ENCODE measurements at regions not wholly inside any gene's neighbourhood (a gene's known extent, or its start where the extent isn't known, plus 50 kb on each side); places are given as distances from the start of the nearest gene placed in this dataset.

- DNase-seq (ENCODE audit: low read depth, low spot score) (no peak), FAIRE-seq (no peak)
- Histone ChIP-seq H3K9me1 (replicated peaks; ENCODE audit: control insufficient read depth, extremely low read depth, insufficient read depth, low read length) (no peaks in the 10 kb centered on the region), H3K27ac (ENCODE audit: insufficient read depth, low read depth, low read length) (no peak overlapping the region), H3K4me2 (ENCODE audit: insufficient read depth, low read length) (no peak overlapping the region), H3K4me1 (ENCODE audit: control insufficient read depth, extremely low read depth, insufficient read depth, low read length) (no peaks in the 10 kb centered on the region), H3K9ac (replicated peaks; ENCODE audit: extremely low read depth, insufficient read depth, low read length) (no peak overlapping the region), H3K4me3 (replicated peaks in 1 of 3; ENCODE audit: insufficient read depth in 1 of 3, low read depth in 1 of 3, low read length in 3 of 3) (no peak overlapping the region), H3K36me3 (ENCODE audit: control insufficient read depth in 2 of 2, extremely low read depth in 1 of 2, insufficient read depth in 2 of 2, low read length in 2 of 2) (no peaks in the 10 kb centered on the region), H2AFZ (ENCODE audit: low read depth, low read length) (no peak overlapping the region), H3K79me2 (ENCODE audit: control insufficient read depth, insufficient read depth, low read length) (no peaks in the 10 kb centered on the region), H3K9me3 (replicated peaks; ENCODE audit: control insufficient read depth, insufficient read depth, low read length) (no peaks in the 10 kb centered on the region), H3K27me3 (ENCODE audit: control insufficient read depth in 2 of 2, insufficient read depth in 2 of 2, low read length in 2 of 2) (no peaks in the 10 kb centered on the region), H4K20me1 (replicated peaks; ENCODE audit: control insufficient read depth, extremely low read depth, insufficient read depth, low read length) (no peaks in the 10 kb centered on the region)
- CTCF ChIA-PET, result no interaction called here
- dilution Hi-C loops (cut with MboI; ENCODE audit: extremely low pct_ligation_motif_present, low sequenced_read_pairs), result no loop called here
- POLR2A ChIA-PET, result no interaction called here
- BruUV-seq (replicated peaks), result no TSS peak
- intact Hi-C loops (cut with micrococcal nuclease), result no loop called here
- no peak for TF ChIP-seq EZH2 (IDR thresholded peaks at IDR 0.05; ENCODE audit: borderline replicate concordance, low read depth, low read length, severe bottlenecking)
- no peak for TF ChIP-seq MYC (IDR thresholded peaks at IDR 0.05; ENCODE audit: low read depth, low read length)
- no peak for TF ChIP-seq POLR2A (IDR thresholded peaks at IDR 0.05; ENCODE audit: low read depth, low read length)
- TF ChIP-seq CTCF (IDR thresholded peaks at IDR 0.05; ENCODE audit: extremely low read depth in 1 of 2, insufficient read depth in 1 of 2, low read depth in 1 of 2, low read length in 2 of 2), result no peak
- no peak for TF ChIP-seq POLR2AphosphoS5 (IDR thresholded peaks at IDR 0.05; ENCODE audit: insufficient read depth, low read depth, low read length)
- TF ChIP-seq FOS (IDR thresholded peaks at IDR 0.05; ENCODE audit: borderline replicate concordance, insufficient read depth, low read length), result no peak
- TF ChIP-seq MAX (IDR thresholded peaks at IDR 0.05; ENCODE audit: insufficient read depth, insufficient read length), result no peak
- no peak for TF ChIP-seq JUN (IDR thresholded peaks at IDR 0.05; ENCODE audit: borderline replicate concordance, insufficient read depth, insufficient read length, low read depth)
- TF ChIP-seq GATA2 (IDR thresholded peaks at IDR 0.05; ENCODE audit: insufficient read depth, insufficient read length, low read depth, low read length), result no peak
Observed at GRCh38 chr7:115533785-115534184, 496.8 kb downstream of the TFEC start.

Measured in endothelial cell of umbilical vein (primary cell).